Large intestine (tissue), 3 donors: ENCODE measurements at regions not wholly inside any gene's neighbourhood (a gene's known extent, or its start where the extent isn't known, plus 50 kb on each side); places are given as distances from the start of the nearest gene placed in this dataset.

Experiments used
- DNase-seq, 2 donors: peaks; one replicate each; pipeline versions ENCODE4 v3.0.0 to v3.0.0-alpha.2; 2013
- H3K27ac ChIP-seq: one replicate; pipeline ENCODE4 v1.5.1; 2013; ENCODE audit warnings: low read length
- H3K27me3 ChIP-seq: 2 replicates; pipeline ENCODE4 v1.6.1; 2013; ENCODE audit warnings: low read length; ENCODE audit not compliant: control insufficient read depth, insufficient read depth
- H3K36me3 ChIP-seq: 2 replicates; pipeline ENCODE4 v1.6.1; 2013; ENCODE audit warnings: low read length; ENCODE audit not compliant: control insufficient read depth, insufficient read depth
- H3K4me1 ChIP-seq: one replicate; pipeline ENCODE4 v1.6.1; 2013; ENCODE audit warnings: low read length; ENCODE audit not compliant: control insufficient read depth, insufficient read depth
- H3K4me3 ChIP-seq: one replicate; pipeline ENCODE4 v1.5.1; 2013; ENCODE audit warnings: low read length
- H3K9me3 ChIP-seq: one replicate; pipeline ENCODE4 v1.6.1; 2013; ENCODE audit warnings: mild to moderate bottlenecking, low read depth, low read length, moderate library complexity; ENCODE audit not compliant: control insufficient read depth
- whole genome bisulfite sequencing: methylation state at CpG from one replicate; pipeline ENCODE4 v1.1.5; 2013; ENCODE audit warnings: low lambda C conversion rate; ENCODE audit not compliant: insufficient coverage; 5-methylcytosine and 5-hydroxymethylcytosine counted together

DNA sequence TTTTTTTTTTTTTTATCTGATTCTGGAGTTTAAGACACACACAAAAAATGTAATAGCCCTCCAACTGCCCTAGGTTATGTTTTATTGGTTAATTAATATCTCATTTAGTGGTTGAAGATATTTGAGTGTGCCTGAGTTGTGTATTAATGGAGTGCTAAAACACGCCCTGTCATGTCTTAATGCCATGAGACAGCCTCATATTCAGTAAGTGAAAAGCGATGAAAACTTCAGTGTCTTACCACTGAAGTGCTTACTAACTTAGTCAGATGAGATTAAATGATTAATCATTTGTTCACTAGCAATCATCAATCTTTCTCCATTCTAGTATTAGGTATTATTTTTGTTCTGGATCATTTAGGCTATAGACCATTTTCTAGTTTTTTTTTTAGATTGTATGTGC is 544.7 kb upstream of the ROBO2 start:
- no CpG with 5 or more reads among the region's 2 CpGs for WGBS
- H3K27me3 ChIP-seq: no peaks in the 10 kb centered on the region
- no peaks in the 10 kb centered on the region for H3K9me3 ChIP-seq
- DNase-seq: no peak
- H3K4me1 ChIP-seq: no peaks in the 10 kb centered on the region
- no peak overlapping the region for H3K4me3 ChIP-seq
- no peak overlapping the region for H3K27ac ChIP-seq
- no peaks in the 10 kb centered on the region for H3K36me3 ChIP-seq

DNA sequence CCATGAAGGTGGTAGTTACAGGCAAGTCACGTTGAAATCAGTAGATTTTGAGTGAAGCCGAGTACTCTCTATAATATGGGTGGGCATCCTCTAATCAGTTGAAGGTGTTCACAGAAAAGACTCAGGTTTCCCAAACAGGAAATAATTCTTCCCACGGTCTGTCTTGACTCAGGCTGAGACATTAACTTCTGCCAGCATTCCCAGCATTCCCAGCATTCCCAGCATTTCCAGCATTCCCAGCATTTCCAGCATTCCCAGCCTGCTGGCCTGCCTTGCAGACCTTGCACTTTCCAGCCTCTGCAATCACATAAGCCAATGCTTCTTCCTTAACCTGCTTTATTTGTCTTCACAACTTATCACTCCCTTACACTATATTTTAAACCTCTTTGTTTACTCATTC is 542.3 kb upstream of the ROBO2 start:
- Histone ChIP-seq H3K4me3 (no peak overlapping the region), H3K27me3 (no peaks in the 10 kb centered on the region), H3K36me3 (no peaks in the 10 kb centered on the region), H3K9me3 (no peaks in the 10 kb centered on the region), H3K4me1 (no peaks in the 10 kb centered on the region), H3K27ac (no peak overlapping the region)
- no CpG with 5 or more reads among the region's 3 CpGs for WGBS
- DNase-seq: no peak

DNA sequence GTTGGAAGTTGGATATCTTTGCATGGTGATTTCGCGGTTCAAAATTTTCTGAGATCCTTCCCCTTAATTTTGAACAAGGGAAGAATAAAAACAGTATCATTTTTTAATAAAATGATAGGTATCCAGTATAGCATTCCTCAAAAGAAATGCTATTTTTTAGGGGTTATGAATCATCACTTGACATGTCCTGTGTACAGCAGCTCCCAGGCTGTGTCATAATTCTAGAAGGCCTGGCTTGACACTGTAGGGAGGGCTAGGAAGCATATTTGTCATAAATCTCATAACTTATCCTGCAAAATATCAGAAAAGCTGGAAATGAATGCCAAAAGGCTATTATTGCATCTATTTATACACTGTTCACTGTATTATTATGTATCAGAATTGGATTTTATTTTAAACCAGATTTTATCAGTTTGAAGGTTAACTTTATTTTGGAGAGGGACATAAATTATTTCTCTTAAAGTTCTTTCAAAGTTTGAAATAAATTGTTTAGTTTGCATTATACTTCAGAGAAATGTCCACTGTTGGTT is 539.1 kb upstream of the ROBO2 start:
- H3K27me3 ChIP-seq: no peaks in the 10 kb centered on the region
- no peaks in the 10 kb centered on the region for H3K36me3 ChIP-seq
- DNase-seq: no peak
- no peaks in the 10 kb centered on the region for H3K4me1 ChIP-seq
- no peaks in the 10 kb centered on the region for H3K9me3 ChIP-seq
- WGBS: 100% methylated on average over 2 of the region's 2 CpGs
- no peak overlapping the region for H3K4me3 ChIP-seq
- no peak overlapping the region for H3K27ac ChIP-seq

DNA sequence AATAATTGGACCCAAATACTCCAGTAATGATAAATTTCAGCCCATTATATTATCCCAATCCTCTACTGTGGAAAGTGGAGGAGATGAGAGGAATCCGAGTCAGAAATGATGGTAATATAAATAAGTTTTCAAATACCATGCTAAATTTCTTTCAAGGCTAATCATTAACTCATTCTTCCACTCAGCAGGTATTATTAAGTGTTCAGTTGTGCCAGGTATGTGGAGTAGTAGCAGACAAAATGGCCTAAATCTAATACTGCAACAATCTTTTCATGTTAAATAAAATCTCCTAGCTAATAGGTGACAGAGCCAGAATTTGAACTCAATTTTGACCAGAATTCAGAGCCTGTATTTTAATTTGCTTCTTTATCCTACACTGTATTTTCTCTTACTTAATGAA is 538.6 kb upstream of the ROBO2 start:
- Histone ChIP-seq H3K27ac (no peak overlapping the region), H3K4me3 (no peak overlapping the region), H3K4me1 (no peaks in the 10 kb centered on the region), H3K36me3 (no peaks in the 10 kb centered on the region), H3K9me3 (no peaks in the 10 kb centered on the region), H3K27me3 (no peaks in the 10 kb centered on the region)
- DNase-seq: no peak
- WGBS: no CpG with 5 or more reads among the region's 1 CpG

DNA sequence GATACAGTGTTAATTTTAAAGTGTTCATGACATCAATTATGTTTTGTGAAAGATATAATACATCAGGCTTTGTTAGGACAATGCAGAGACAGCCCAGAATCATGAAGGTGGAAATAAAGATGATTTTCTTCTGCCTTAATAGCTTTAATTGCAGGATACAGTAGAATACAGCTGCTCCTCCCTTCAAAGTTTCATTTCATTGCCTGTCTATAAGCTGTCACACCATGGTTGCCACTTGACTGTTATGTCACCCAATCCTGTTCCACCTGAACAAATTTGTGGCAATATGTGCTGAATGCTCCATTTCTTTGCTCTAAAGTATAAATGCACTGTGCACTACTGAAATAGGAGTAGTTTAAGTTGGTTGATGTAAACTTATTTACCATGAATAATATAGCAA is 537.8 kb upstream of the ROBO2 start:
- H3K36me3 ChIP-seq: no peaks in the 10 kb centered on the region
- H3K27ac ChIP-seq: no peak overlapping the region
- no peak for DNase-seq
- H3K9me3 ChIP-seq: no peaks in the 10 kb centered on the region
- H3K4me1 ChIP-seq: no peaks in the 10 kb centered on the region
- H3K27me3 ChIP-seq: no peaks in the 10 kb centered on the region
- no peak overlapping the region for H3K4me3 ChIP-seq

DNA sequence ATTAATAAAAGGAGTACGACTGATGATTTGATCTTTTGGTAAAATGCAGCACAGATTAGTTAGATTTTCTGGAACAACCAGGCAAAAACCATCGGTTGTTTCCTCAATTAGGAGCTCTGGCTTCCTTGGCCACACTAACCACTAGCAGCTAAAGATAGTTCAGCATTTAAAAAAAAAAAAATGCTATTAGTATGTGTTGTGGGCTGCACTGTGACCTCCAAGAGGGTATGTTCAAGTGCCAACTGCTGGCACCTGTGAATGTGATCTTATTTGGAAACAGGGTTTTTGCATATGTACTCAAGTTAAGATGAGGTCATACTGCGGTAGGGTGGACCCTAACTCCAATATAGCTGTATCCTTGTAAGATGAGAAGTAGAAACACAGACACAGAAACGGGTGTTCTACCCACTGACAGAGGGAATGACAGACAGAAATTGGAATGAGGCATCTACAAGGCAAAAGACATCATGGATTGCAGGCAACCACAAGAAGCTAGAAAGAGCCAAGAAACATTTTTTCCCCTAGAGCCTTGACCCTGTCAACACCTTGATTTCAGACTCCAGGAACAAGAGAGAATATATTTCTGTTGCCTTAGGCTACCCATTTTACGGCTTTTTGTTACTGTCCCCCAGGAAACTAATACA is 534.6 kb upstream of the ROBO2 start:
- no peaks in the 10 kb centered on the region for H3K27me3 ChIP-seq
- DNase-seq: no peak
- no peaks in the 10 kb centered on the region for H3K9me3 ChIP-seq
- no peak overlapping the region for H3K4me3 ChIP-seq
- no peaks in the 10 kb centered on the region for H3K36me3 ChIP-seq
- no peak overlapping the region for H3K27ac ChIP-seq
- H3K4me1 ChIP-seq: no peaks in the 10 kb centered on the region
- WGBS: 100% methylated on average over 1 of the region's 5 CpGs

DNA sequence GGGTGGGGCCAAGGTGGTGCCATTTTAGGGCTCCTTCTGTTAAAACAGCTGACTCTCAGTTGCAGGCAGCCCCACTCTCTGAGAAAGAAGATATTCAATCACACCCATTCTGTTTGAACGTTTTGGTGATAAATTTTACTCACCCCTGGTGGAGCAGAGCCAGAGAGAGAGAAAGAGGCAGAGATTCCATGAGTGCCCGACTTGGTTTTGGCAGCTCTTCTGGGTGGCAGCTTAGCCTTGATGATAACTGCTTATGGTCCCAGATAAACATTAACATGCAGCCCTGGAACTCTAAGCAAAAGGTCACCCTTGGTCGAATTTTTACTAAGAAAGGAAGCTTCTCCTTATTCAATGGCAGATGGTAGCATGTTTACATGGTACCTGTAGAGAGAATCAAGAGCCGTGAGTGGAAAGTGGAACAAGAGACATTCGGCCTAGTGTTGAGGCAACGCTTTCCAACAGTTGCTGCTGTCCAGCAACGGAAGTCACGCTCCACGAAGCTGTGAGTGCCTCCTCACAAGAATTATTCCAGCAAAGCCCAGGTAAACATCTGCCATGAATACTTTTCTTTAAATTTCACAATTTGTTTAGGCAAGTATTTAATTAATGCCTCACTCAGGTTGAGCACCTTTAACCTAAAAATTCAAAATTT is 530.6 kb upstream of the ROBO2 start:
- Histone ChIP-seq H3K36me3 (no peaks in the 10 kb centered on the region), H3K4me3 (no peak overlapping the region), H3K4me1 (no peaks in the 10 kb centered on the region), H3K9me3 (no peaks in the 10 kb centered on the region), H3K27me3 (no peaks in the 10 kb centered on the region), H3K27ac (no peak overlapping the region)
- no peak for DNase-seq
- WGBS: 40% methylated on average over 2 of the region's 9 CpGs

DNA sequence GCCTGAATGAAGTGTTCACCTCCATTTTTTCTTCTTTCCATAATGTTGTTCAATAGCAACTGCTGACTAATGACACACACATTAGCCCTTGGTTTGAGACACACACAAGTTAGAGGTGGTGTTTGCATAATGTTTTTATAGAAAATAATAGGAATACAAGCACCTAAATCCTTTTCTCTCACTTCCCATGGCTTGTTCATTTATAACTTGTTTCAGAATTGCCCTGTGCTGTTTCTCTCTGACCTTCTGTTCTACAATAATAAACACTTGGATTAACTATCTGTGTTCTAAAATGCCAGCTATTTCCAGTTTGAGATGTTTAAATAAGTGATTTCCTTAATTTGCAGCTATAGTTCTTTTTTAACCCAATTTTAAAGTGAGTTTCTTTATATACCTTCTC is 525.1 kb upstream of the ROBO2 start:
- Histone ChIP-seq H3K27ac (no peak overlapping the region), H3K4me3 (no peak overlapping the region), H3K9me3 (no peaks in the 10 kb centered on the region)

DNA sequence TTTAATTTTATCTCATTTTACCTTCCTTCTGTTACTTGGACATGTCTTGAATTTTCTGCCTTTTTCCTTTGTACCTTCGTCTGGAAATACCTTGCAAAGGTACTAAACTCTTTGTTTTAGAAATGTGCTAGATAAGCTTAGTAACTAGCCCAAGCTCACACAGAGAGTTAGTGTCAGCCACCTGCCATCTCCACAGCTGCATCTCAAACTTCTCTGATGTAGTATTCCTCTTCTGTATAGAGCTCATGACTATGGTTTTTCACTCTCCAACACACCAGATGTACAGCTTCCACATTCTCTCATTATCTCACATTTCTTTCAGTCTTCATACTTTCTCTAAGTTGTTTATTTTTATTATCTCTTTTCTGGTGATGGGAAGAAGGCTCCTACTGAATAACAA is 516.6 kb upstream of the ROBO2 start:
- no peaks in the 10 kb centered on the region for H3K27me3 ChIP-seq
- H3K9me3 ChIP-seq: no peaks in the 10 kb centered on the region
- no peak overlapping the region for H3K27ac ChIP-seq
- WGBS: 63% methylated on average over 1 of the region's 1 CpG
- no peak overlapping the region for H3K4me3 ChIP-seq
- H3K36me3 ChIP-seq: no peaks in the 10 kb centered on the region
- no peak for DNase-seq
- no peaks in the 10 kb centered on the region for H3K4me1 ChIP-seq

More for the DNA sequence above, 525.1 kb upstream of the ROBO2 start:
- Histone ChIP-seq H3K4me1 (no peaks in the 10 kb centered on the region), H3K27me3 (no peaks in the 10 kb centered on the region), H3K36me3 (no peaks in the 10 kb centered on the region)
- no peak for DNase-seq

DNA sequence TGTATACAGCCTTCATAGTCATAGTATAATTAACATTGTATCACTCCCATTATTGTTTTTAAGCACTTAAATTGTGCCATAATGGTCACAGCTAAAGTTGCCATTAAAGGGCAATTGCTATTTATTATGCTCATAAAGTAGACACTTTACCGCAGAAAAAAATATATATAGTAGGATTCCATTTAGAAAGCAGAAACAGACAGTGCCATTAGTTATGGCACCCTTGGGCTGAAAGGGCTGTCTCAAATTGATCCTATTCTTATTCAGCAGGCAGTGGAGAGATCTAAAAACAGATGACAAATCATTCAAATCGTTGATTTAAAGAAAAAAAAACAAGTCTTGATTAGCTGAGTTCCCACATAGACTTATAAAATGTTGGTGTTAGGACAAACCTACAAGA is 514.2 kb upstream of the ROBO2 start:
- H3K27me3 ChIP-seq: no peaks in the 10 kb centered on the region
- no peak for DNase-seq
- H3K36me3 ChIP-seq: no peaks in the 10 kb centered on the region
- no peaks in the 10 kb centered on the region for H3K9me3 ChIP-seq
- H3K27ac ChIP-seq: no peak overlapping the region
- 71% methylated on average over 1 of the region's 2 CpGs for WGBS
- no peaks in the 10 kb centered on the region for H3K4me1 ChIP-seq
- H3K4me3 ChIP-seq: no peak overlapping the region

DNA sequence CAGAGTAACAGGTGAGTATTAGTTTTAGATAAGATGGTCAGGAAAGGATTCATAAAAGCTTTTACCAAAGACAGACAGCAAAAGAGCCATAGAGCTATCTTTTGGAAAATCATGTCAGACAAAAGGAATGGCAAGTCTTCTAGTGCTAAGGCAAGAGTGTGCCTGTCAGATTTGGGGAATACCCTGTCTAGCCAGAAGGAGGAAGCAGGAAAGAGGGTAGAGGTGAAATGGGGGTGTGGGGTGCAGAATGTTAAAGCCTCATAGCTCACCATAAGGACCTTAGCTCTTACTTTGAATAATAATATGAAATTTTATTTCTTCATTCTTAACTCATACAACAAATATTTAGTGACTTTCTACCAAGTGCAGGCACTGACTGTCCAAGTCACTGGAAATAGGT is 512.1 kb upstream of the ROBO2 start:
- no peaks in the 10 kb centered on the region for H3K27me3 ChIP-seq
- H3K4me3 ChIP-seq: no peak overlapping the region
- no peaks in the 10 kb centered on the region for H3K9me3 ChIP-seq
- DNase-seq: no peak
- H3K4me1 ChIP-seq: no peaks in the 10 kb centered on the region
- H3K27ac ChIP-seq: no peak overlapping the region
- no peaks in the 10 kb centered on the region for H3K36me3 ChIP-seq
